ENCODE measurements at regions not wholly inside any gene's neighbourhood (a gene's known extent, or its start where the extent isn't known, plus 50 kb on each side); places are given as distances from the start of the nearest gene placed in this dataset.

DNA sequence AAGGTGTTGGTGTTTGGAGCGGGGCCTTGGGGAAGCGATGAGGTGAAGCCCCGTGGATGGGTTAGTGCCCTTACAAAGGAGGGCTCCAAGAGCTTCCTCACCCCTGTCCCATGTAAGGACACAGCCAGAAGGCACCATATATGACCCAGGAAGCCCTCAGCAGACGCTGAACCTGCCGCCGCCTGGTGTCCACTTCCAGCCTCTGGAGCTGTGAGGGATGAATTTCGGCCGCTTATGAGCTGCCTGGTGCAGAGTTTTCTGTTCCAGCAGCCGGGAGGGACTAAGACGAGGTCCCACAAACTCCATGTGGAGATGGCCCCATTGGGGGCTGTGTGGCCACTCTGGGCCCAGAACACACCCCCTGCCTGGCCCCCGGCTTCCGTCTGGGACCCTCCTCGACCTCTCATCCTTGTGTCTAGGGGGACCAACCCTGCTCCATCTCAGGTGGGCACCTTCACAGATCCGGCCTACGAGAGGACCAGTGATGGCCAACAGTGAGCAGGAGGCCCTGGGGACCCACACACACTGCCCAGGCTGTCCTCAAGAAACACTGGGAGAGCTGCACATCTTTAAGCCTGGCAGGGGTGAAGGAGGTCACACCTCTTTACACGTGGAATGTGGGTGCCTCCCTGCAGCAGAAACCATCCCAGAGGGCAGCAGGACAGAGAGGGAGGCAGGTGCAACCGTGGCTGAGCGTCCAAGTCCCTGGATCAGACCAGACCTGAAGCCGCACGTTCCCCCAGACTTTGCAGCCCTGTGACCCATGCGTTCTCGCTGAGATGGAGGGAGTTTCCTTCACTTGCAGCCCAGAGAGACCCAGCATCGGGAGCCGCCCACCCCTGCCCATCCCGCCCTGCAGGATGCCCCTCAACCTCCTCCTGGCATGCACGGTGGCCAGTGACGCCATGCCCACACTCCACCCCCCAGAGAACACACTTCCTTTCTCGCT is 96.1 kb downstream of the PDGFA start:
- intact Hi-C loops (cut with micrococcal nuclease; ENCODE audit: unreplicated experiment) (no loop called here), in situ Hi-C loops (cut with MboI) (no loop called here)
- Histone ChIP-seq H4K20me1 (ENCODE audit: control insufficient read depth, insufficient read depth) (no peaks in the 10 kb centered on the region), H3K4me2 (ENCODE audit: control insufficient read depth, insufficient read depth) (no peak overlapping the region), H3K4me3 (no peak overlapping the region), H3K9ac (ENCODE audit: control insufficient read depth, insufficient read depth, low read length) (no peak overlapping the region), H2AFZ (ENCODE audit: control insufficient read depth, low read depth, low read length) (no peak overlapping the region), H3K27ac (ENCODE audit: control insufficient read depth, insufficient read depth) (no peak overlapping the region), H3K79me2 (ENCODE audit: control insufficient read depth, insufficient read depth, low read length) (no peaks in the 10 kb centered on the region), H3K36me3 (ENCODE audit: control insufficient read depth in 2 of 2, insufficient read depth in 2 of 2, low read length in 1 of 2) (no peaks in the 10 kb centered on the region), H3K9me3 (replicated peaks; ENCODE audit: control insufficient read depth, insufficient read depth, low read length) (no peaks in the 10 kb centered on the region; the same call in 2 of the 3 replicates), H3K27me3 (replicated peaks in 1 of 2; ENCODE audit: control insufficient read depth in 2 of 2, insufficient read depth in 2 of 2, low read length in 1 of 2) (no peaks in the 10 kb centered on the region), H3K4me1 (ENCODE audit: control insufficient read depth, insufficient read depth, low read length) (no peaks in the 10 kb centered on the region)
- CTCF ChIA-PET = no interaction called here
- no peak for ATAC-seq
- POLR2A ChIA-PET = no interaction called here
- no peak for FAIRE-seq
- DNase-seq (ENCODE audit: low read depth, low spot score) = no peak
- WGBS (ENCODE audit: insufficient coverage, insufficient replicate concordance, low lambda C conversion rate, missing lambda C conversion rate) = 45% methylated on average over 27 of the region's 28 CpGs
- SMC1A ChIA-PET (ENCODE audit: uncharacterized antibody, unreplicated experiment) = no interaction called here
- TF ChIP-seq SPI1 (IDR thresholded peaks at IDR 0.05; ENCODE audit: borderline replicate concordance, insufficient read depth, low read depth, low read length) = no peak
- no peak for TF ChIP-seq TCF3 (IDR thresholded peaks at IDR 0.05; ENCODE audit: borderline replicate concordance, insufficient read depth, low read depth, low read length)
- no peak for TF ChIP-seq WRNIP1 (IDR thresholded peaks at IDR 0.05; ENCODE audit: borderline replicate concordance, low read depth, low read length)
- no peak for TF ChIP-seq ASH2L (IDR thresholded peaks at IDR 0.05; ENCODE audit: borderline replicate concordance, low read depth)
- TF ChIP-seq, protein P1, sequence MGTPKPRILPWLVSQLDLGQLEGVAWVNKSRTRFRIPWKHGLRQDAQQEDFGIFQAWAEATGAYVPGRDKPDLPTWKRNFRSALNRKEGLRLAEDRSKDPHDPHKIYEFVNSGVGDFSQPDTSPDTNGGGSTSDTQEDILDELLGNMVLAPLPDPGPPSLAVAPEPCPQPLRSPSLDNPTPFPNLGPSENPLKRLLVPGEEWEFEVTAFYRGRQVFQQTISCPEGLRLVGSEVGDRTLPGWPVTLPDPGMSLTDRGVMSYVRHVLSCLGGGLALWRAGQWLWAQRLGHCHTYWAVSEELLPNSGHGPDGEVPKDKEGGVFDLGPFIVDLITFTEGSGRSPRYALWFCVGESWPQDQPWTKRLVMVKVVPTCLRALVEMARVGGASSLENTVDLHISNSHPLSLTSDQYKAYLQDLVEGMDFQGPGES (IDR thresholded peaks at IDR 0.05) = no peak
- TF ChIP-seq, protein P2, sequence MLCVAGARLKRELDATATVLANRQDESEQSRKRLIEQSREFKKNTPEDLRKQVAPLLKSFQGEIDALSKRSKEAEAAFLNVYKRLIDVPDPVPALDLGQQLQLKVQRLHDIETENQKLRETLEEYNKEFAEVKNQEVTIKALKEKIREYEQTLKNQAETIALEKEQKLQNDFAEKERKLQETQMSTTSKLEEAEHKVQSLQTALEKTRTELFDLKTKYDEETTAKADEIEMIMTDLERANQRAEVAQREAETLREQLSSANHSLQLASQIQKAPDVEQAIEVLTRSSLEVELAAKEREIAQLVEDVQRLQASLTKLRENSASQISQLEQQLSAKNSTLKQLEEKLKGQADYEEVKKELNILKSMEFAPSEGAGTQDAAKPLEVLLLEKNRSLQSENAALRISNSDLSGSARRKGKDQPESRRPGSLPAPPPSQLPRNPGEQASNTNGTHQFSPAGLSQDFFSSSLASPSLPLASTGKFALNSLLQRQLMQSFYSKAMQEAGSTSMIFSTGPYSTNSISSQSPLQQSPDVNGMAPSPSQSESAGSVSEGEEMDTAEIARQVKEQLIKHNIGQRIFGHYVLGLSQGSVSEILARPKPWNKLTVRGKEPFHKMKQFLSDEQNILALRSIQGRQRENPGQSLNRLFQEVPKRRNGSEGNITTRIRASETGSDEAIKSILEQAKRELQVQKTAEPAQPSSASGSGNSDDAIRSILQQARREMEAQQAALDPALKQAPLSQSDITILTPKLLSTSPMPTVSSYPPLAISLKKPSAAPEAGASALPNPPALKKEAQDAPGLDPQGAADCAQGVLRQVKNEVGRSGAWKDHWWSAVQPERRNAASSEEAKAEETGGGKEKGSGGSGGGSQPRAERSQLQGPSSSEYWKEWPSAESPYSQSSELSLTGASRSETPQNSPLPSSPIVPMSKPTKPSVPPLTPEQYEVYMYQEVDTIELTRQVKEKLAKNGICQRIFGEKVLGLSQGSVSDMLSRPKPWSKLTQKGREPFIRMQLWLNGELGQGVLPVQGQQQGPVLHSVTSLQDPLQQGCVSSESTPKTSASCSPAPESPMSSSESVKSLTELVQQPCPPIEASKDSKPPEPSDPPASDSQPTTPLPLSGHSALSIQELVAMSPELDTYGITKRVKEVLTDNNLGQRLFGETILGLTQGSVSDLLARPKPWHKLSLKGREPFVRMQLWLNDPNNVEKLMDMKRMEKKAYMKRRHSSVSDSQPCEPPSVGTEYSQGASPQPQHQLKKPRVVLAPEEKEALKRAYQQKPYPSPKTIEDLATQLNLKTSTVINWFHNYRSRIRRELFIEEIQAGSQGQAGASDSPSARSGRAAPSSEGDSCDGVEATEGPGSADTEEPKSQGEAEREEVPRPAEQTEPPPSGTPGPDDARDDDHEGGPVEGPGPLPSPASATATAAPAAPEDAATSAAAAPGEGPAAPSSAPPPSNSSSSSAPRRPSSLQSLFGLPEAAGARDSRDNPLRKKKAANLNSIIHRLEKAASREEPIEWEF (IDR thresholded peaks at IDR 0.05; ENCODE audit: insufficient replicate concordance, low read depth, low read length) = no peak
- BruUV-seq (replicated peaks) = no TSS peak
- RAD21 ChIA-PET (ENCODE audit: unreplicated experiment) = no interaction called here

Measured in GM12878 (cell line).